HG03439 (cell line): ENCODE measurements at regions not wholly inside any gene's neighbourhood (a gene's known extent, or its start where the extent isn't known, plus 50 kb on each side); places are given as distances from the start of the nearest gene placed in this dataset.

Source experiments
- ATAC-seq: cut with Tn5 transposase; IDR thresholded peaks from one replicate; pipeline ENCODE4 v1.9.1; 2021; ENCODE audit warnings: mild to moderate bottlenecking, moderate library complexity; ENCODE audit not compliant: unreplicated experiment

DNA sequence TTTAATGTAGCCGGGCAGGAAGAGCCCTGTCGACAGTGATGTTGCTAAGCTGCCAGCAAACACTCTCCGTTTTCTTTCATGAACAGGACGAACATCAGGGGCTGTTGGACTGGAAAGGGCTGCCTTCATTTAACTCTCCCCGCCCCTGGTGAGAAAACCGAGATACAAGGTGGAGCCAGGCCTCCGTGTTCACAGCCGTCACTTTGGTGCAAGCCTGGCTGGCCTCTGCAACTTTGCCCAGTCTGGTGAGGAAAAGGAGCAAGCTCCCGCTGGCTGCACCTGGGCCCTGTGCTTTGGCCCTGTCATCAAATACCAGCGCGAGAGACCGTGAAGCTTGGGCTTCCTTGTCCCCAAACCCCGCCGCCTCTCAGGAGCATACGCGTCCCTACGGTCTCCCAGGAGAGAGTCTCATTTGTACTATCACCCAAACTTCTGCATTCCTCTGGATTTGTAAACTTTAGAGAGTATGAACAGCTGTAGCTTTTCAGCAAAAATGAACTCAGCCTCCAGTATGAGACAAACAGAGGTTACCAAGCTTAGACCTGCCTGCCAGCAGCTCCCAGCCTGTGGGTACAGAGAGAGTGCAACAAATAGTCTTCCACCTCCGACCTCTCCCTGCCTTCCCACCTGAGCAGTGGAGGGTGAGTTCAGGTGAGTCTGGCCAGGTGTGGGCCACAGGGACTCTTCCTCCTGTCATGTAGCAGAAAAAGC, 445.3 kb upstream of the MGMT start:
- no peak for ATAC-seq

- ATAC-seq, result no peak
Measured at GRCh38 chr10:129023082-129023481, 444.0 kb upstream of the MGMT start.

GRCh38 chr10:129024046-129024445, 443.0 kb upstream of the MGMT start:
- ATAC-seq, result no peak

DNA sequence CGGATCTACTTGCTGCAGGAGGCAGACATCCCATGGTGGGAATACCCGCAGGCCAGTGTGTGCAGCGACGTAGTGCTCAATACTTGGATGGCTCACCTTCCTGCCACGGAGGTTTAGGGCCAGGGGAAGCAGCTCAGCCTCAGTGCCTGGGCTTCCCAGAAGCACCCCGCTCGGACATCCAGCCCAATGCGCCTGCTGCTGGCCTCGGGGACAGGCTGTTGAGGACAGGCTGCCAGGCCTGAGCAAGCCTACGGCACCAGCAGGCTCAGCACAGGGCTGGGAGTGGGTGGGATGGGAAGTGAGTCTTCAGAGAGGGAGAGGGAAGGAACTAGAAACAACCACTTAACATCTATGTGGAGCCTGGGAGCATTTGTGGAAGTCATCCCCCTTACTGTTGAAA, 441.3 kb upstream of the MGMT start:
- no peak for ATAC-seq

DNA sequence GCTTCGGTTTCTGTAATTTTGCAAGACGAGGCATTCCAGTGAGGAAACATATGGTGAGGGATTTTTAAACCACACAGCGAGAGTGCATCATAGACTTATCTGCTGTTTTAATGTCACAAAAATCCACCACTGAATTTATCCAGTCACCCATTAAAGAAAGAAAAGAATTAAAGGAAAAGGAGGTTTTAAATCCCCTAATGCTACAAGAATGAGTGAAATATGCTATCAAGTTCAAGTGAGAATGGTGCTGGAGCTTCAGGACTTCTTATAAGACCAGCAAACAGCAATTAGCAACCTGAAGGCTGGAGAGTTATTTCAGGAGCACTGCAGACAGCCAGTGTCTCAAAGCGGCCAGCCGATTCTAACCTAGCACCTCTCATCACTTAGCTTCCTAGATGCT, 439.1 kb upstream of the MGMT start:
- ATAC-seq, result no peak

DNA sequence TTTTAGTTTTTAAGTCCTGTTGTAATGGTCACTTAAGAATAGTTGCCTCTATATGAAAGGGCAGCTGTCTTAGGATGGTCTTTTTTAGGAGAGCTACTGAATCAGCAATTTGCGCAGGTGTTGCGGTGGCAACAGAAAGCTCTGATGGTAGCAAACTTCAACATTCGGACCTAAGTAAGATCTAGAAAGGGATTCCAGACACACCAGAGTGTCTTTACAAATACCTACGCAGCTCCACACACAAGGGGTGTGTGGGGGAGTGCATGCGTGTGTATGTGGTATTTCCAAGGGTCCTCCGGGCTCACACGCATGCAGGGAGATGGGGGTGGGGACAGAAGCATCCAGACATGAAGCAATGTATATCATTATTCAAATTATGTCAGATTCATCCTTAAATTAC, 438.6 kb upstream of the MGMT start:
- no peak for ATAC-seq

DNA sequence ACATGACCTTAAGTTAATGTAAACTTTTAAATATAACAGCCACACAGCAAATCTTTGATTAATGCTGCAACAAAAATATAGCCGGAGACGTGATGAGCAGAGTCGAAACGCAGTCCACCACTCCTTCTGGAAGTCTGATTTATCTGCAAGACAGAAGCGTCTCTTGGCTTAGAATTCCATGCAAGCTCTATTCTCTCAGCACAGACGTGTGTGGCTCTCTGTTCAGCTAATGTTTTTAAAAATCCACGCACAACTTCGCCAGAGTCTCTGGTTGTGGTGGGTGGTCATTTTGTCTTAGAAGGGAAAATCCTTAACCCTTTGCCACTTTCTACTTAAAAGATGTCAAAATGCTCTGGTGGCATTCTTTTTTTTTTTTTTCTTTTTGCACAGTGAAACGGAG, 438.0 kb upstream of the MGMT start:
- ATAC-seq, result no peak

GRCh38 chr10:129029851-129030602, 437.0 kb upstream of the MGMT start:
- ATAC-seq, result no peak

DNA sequence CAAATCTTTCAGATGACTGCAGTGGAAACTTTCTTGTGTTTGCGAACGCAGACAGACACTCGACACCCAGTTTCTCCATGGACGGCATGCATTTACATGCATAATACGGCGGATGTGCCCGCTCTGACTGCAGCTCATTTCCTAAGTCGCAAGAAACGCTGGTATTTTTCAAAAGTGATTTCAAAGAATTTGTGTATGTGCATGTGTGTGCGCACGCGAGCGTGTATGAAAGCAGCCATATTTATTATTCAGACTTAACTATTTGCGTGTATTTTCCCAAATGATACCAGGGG, 436.5 kb upstream of the MGMT start:
- no peak for ATAC-seq

- ATAC-seq, result no peak
Measured at GRCh38 chr10:129030996-129031843, 435.8 kb upstream of the MGMT start.

GRCh38 chr10:129031844-129032150, 435.2 kb upstream of the MGMT start:
- no peak for ATAC-seq

- no peak for ATAC-seq
Measured at GRCh38 chr10:129032372-129033313, 434.4 kb upstream of the MGMT start.

- ATAC-seq, result no peak
Measured at GRCh38 chr10:129033340-129033739, 433.7 kb upstream of the MGMT start.

DNA sequence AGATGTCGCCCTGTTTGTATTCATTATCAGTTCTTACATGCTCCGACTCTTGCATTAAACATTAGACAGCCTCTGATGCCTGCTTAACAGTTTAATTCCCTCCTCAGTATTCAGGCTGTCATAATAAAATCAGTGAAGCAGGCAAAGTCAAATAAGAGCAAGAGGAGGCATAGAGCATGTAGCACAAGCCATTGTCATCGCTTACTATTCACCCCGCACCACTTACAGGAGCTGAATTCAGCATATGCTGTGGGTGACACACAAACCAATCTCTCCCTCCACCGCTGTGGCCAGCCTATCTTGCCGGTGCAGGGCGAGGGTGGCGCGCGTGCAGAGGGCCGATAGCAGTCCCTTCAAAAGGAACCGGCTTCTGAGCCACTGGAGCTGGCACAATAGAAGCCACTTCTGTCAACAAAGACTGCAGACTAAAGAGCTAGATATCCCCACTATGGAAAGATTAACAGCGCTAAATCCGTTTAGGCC, 433.2 kb upstream of the MGMT start:
- ATAC-seq, result no peak

DNA sequence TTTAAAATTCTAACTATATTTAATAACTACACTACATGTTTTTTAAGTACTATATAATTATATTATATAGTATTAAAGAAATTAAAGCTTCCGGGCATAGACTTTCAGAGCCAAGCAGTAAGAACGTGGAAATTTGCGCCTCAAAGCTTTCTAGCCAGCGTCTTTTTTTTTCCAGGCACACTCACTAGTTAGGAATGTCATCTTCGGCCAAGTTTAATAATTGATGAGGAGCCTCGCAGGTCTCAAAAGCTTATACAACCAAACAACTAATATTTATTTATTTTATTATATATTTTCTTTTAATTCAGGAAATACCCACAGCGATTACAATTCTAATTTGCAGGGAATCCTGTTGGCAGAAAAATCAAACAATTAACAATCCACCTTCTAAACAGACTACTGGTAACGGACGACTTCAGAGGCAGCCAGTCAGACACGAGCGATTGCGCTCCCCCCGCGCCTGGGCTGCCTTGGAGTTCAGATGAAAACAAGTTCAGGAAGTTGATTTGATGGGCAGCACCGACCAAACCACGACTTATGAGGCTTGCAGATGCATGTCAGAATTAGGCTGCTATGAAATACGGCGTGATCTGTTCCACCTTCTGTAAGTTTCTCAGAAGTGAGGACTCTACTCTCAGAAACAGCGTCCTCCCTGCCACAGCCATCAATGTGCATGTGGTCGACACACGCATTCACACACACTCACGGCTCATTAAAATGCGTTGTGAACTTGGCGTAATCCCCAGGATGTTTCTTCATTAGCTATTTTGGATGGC, 431.8 kb upstream of the MGMT start:
- ATAC-seq, result no peak

GRCh38 chr10:129038522-129038921, 428.5 kb upstream of the MGMT start:
- ATAC-seq, result no peak

- ATAC-seq, result no peak
Measured at GRCh38 chr10:129039406-129040370, 427.4 kb upstream of the MGMT start.

DNA sequence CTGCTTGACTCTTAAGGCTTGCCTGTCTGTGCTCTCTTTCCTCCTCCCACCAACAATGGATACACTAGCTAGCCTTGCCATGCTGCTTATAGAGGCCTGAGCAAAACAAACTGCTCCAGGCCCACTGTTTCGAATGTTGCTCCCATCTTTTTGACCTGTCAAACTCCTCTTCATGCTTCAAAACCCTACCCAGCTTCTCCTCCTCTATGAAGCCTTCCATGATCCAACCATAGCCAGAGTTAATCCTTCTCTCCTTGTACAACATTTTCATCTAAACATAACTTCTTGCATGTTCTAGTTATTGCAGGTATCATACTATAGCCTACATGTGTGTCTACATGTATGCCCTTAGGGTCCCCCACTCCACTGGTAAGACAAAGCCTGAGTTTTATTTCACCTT, 426.7 kb upstream of the MGMT start:
- ATAC-seq, result no peak

DNA sequence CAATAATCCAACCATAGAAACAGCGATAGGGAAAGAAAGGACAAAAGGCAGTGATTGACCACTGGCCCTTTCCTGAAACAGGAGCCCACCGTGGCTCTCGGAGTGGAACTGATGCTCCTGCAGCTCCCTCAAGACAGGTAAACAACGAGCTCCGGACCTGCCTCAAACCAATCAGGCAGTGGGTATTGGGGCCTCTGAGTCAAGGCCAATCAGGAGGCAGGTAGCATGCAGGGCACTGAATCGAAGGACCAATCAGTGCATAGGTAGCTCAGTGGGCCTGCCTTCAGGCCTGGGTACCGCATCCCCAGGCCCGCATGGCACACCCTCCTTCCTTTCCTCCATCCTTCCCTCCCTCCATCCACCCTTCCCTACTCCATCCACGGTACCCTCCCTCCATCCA, 425.1 kb upstream of the MGMT start:
- ATAC-seq, result no peak
